PC-9 (cell line): ENCODE measurements at regions not wholly inside any gene's neighbourhood (a gene's known extent, or its start where the extent isn't known, plus 50 kb on each side); places are given as distances from the start of the nearest gene placed in this dataset.

Source experiments
- BruUV-seq: library from RNA; stranded (reverse); fragments of 400-500 nt; replicated peaks from 2 replicates; lab custom pipeline; 2021; lab: Mats Ljungman, UMichigan
- CTCF ChIA-PET: fragments of 300-600 bp; sonication (Branson Sonifier 250); formaldehyde crosslinking; loops from one replicate; lab custom pipeline; 2022; ENCODE audit warnings: antibody characterized with exemption; lab: Charles Lee
- POLR2A ChIA-PET: fragments of 300-600 bp; sonication (Branson Sonifier 250); formaldehyde crosslinking; loops from one replicate; lab custom pipeline; 2022; ENCODE audit warnings: antibody characterized with exemption; ENCODE audit not compliant: unreplicated experiment; lab: Charles Lee
- DNase-seq, 2 experiments: peaks; one replicate each; pipeline versions ENCODE4 v3.0.0 to v3.0.0-alpha.2; 2015 to 2022; ENCODE audit warnings: mixed read lengths in 1 of 2
- H2AFZ ChIP-seq: fragments of 200-600 bp; sonication (generic); 2 replicates; pipeline ENCODE4 v1.8.1; 2017; ENCODE audit warnings: antibody characterized with exemption
- H3F3A ChIP-seq: fragments of 200-600 bp; sonication (generic); 2 replicates; pipeline ENCODE4 v1.8.1; 2017; ENCODE audit warnings: antibody characterized with exemption, mild to moderate bottlenecking, low read depth; ENCODE audit not compliant: insufficient read depth
- H3K27ac ChIP-seq: fragments of 200-600 bp; sonication (generic); 2 replicates; pipeline ENCODE4 v1.6.1; 2016; ENCODE audit warnings: mixed run types
- H3K27me3 ChIP-seq: fragments of 200-600 bp; sonication (generic); 2 replicates; pipeline ENCODE4 v1.6.1; 2016; ENCODE audit warnings: low read depth, mixed run types; ENCODE audit not compliant: insufficient read depth
- H3K36me3 ChIP-seq: fragments of 200-600 bp; sonication (generic); 2 replicates; pipeline ENCODE4 v1.6.1; 2016; ENCODE audit warnings: low read depth, mixed run types
- H3K4me1 ChIP-seq: fragments of 200-600 bp; sonication (generic); replicated peaks from 2 replicates; pipeline ENCODE4 v1.6.1; 2016; ENCODE audit warnings: mixed run types; ENCODE audit not compliant: insufficient read depth
- H3K4me2 ChIP-seq: fragments of 200-600 bp; sonication (generic); 2 replicates; pipeline ENCODE4 v1.6.1; 2017; ENCODE audit warnings: mixed run types
- H3K4me3 ChIP-seq: fragments of 200-600 bp; sonication (generic); 2 replicates; pipeline ENCODE4 v1.6.1; 2016; ENCODE audit warnings: mixed run types
- H3K79me2 ChIP-seq: fragments of 200-600 bp; sonication (generic); 2 replicates; pipeline ENCODE4 v1.6.1; 2017; ENCODE audit warnings: low read depth, mixed run types
- H3K9me2 ChIP-seq: fragments of 200-600 bp; sonication (generic); 2 replicates; pipeline ENCODE4 v1.8.1; 2017; ENCODE audit warnings: mild to moderate bottlenecking; ENCODE audit not compliant: insufficient read depth
- H3K9me3 ChIP-seq: fragments of 200-600 bp; sonication (generic); 2 replicates; pipeline ENCODE4 v1.8.1; 2016; ENCODE audit warnings: low read depth; ENCODE audit not compliant: insufficient read depth
- H4K20me1 ChIP-seq: fragments of 200-600 bp; sonication (generic); 2 replicates; pipeline ENCODE4 v1.8.1; 2017; ENCODE audit not compliant: insufficient read depth
- CTCF ChIP-seq: fragments of 200-600 bp; sonication (generic); conservative IDR thresholded peaks from 2 replicates; pipeline ENCODE4 v1.6.1; 2017; ENCODE audit warnings: mixed run types, antibody characterized with exemption, mild to moderate bottlenecking, moderate library complexity
- EZH2 ChIP-seq: fragments of 200-600 bp; sonication (generic); IDR thresholded peaks from 2 replicates; pipeline ENCODE4 v1.8.0; 2017; ENCODE audit warnings: antibody characterized with exemption, low read depth
- intact Hi-C: fragments of 100-400 bp; cut with micrococcal nuclease; formaldehyde crosslinking; loops from one replicate; pipeline ENCODE4 v1.10.0; 2022; ENCODE audit not compliant: unreplicated experiment

GRCh38 chr11:109027851-109028250 lies 363.0 kb downstream of the DDX10 start:
- Histone ChIP-seq H3K27me3 (no peaks in the 10 kb centered on the region), H3K9me2 (peaks cover 5% of the 10 kb centered on the region; the same call in 1 of the 2 replicates), H3K27ac (no peak overlapping the region), H3F3A (no peaks in the 10 kb centered on the region), H3K4me3 (no peak overlapping the region), H3K79me2 (no peaks in the 10 kb centered on the region), H3K36me3 (no peaks in the 10 kb centered on the region), H4K20me1 (no peaks in the 10 kb centered on the region), H3K4me2 (no peak overlapping the region), H2AFZ (no peak overlapping the region), H3K9me3 (no peaks in the 10 kb centered on the region), H3K4me1 (no peaks in the 10 kb centered on the region)
- TF ChIP-seq CTCF = no peak
- TF ChIP-seq EZH2 = no peak
- DNase-seq = no peak
- ChIA-PET POLR2A (no interaction called here), CTCF (no interaction called here)
- intact Hi-C loops = no loop called here
- BruUV-seq = no TSS peak

- CTCF ChIA-PET = no interaction called here
Measured at GRCh38 chr11:109029927-109030326, 365.1 kb downstream of the DDX10 start.

GRCh38 chr11:109033627-109034338 lies 368.9 kb downstream of the DDX10 start:
- H3K9me3 ChIP-seq = no peaks in the 10 kb centered on the region
- no peaks in the 10 kb centered on the region for H3F3A ChIP-seq
- no peaks in the 10 kb centered on the region for H3K36me3 ChIP-seq
- no peaks in the 10 kb centered on the region for H3K4me1 ChIP-seq
- H4K20me1 ChIP-seq = no peaks in the 10 kb centered on the region
- no peak for DNase-seq
- ChIA-PET CTCF (no interaction called here), POLR2A (no interaction called here)
- intact Hi-C loops = loop anchor here (10.0 kb wide), 1 partner anchor 61 kb away; no protein-coding TSS in a partner anchor
- H3K9me2 ChIP-seq = 0 out of 2 replicates have a peak, but pooled peaks cover 4% of the 10 kb centered on the region
- no TSS peak for BruUV-seq
- no peak overlapping the region for H3K4me2 ChIP-seq
- no peak overlapping the region for H3K27ac ChIP-seq
- no peaks in the 10 kb centered on the region for H3K27me3 ChIP-seq
- no peaks in the 10 kb centered on the region for H3K79me2 ChIP-seq
- TF ChIP-seq EZH2 (no peak), CTCF (no peak)
- no peak overlapping the region for H2AFZ ChIP-seq
- H3K4me3 ChIP-seq = no peak overlapping the region

More at GRCh38 chr11:109029927-109030326, 365.1 kb downstream of the DDX10 start:
- H3K4me2 ChIP-seq = no peak overlapping the region
- no peak for DNase-seq
- POLR2A ChIA-PET = no interaction called here
- H3K9me3 ChIP-seq = no peaks in the 10 kb centered on the region
- 0 out of 2 replicates have a peak, but pooled peaks cover 4% of the 10 kb centered on the region for H3K9me2 ChIP-seq
- H2AFZ ChIP-seq = no peak overlapping the region
- H4K20me1 ChIP-seq = no peaks in the 10 kb centered on the region
- H3K4me3 ChIP-seq = no peak overlapping the region
- H3K27ac ChIP-seq = no peak overlapping the region
- H3K36me3 ChIP-seq = no peaks in the 10 kb centered on the region
- no peaks in the 10 kb centered on the region for H3K4me1 ChIP-seq
- no peaks in the 10 kb centered on the region for H3F3A ChIP-seq
- intact Hi-C loops = loop anchor here (10.0 kb wide), 1 partner anchor 65 kb away; no protein-coding TSS in a partner anchor
- H3K79me2 ChIP-seq = no peaks in the 10 kb centered on the region
- H3K27me3 ChIP-seq = no peaks in the 10 kb centered on the region
- BruUV-seq = no TSS peak
- TF ChIP-seq EZH2 (no peak), CTCF (no peak)
